ENCODE measurements at regions not wholly inside any gene's neighbourhood (a gene's known extent, or its start where the extent isn't known, plus 50 kb on each side); places are given as distances from the start of the nearest gene placed in this dataset.

DNA sequence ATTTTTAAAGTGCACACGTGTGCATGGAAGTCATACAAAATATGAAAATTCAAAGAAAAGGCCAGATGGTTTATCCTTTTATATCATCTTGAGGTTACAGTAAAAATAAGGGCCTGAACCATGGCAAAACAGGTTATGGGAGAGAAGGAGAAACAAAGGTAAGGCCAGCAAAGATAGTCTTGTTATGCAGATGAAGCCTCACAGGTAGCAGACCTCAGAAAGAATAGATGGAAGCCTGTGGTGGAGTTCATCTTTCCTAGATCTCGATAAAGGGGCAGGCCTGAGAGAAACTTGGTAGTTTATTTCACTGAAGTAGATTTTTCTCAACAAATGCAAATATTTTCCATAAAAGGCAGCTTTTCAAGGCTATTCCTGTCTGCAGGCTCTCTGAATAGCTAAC is 693.8 kb downstream of the KHDRBS2 start:
- CTCF ChIA-PET: no interaction called here
- Mint-ChIP-seq H3K27me3 (ENCODE audit: insufficient read depth, unreplicated experiment) (no peaks in the 10 kb centered on the region), H3K4me3 (ENCODE audit: unreplicated experiment) (no peak overlapping the region), H3K4me1 (ENCODE audit: insufficient read depth, unreplicated experiment) (no peaks in the 10 kb centered on the region), H3K36me3 (ENCODE audit: insufficient read depth, unreplicated experiment) (no peaks in the 10 kb centered on the region), H3K9me3 (ENCODE audit: unreplicated experiment) (no peaks in the 10 kb centered on the region), H3K27ac (ENCODE audit: low read depth, unreplicated experiment) (no peak overlapping the region)
- TF ChIP-seq, protein P1, sequence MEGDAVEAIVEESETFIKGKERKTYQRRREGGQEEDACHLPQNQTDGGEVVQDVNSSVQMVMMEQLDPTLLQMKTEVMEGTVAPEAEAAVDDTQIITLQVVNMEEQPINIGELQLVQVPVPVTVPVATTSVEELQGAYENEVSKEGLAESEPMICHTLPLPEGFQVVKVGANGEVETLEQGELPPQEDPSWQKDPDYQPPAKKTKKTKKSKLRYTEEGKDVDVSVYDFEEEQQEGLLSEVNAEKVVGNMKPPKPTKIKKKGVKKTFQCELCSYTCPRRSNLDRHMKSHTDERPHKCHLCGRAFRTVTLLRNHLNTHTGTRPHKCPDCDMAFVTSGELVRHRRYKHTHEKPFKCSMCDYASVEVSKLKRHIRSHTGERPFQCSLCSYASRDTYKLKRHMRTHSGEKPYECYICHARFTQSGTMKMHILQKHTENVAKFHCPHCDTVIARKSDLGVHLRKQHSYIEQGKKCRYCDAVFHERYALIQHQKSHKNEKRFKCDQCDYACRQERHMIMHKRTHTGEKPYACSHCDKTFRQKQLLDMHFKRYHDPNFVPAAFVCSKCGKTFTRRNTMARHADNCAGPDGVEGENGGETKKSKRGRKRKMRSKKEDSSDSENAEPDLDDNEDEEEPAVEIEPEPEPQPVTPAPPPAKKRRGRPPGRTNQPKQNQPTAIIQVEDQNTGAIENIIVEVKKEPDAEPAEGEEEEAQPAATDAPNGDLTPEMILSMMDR (IDR thresholded peaks at IDR 0.05; ENCODE audit: unreplicated experiment): no peak
- POLR2A ChIA-PET: no interaction called here
- intact Hi-C loops (cut with micrococcal nuclease): no loop called here
- BruUV-seq (replicated peaks): no TSS peak
- DNase-seq (ENCODE audit: unreplicated experiment): no peak

- BruUV-seq (replicated peaks): no TSS peak
- no peaks in the 10 kb centered on the region for H3K9me3 Mint-ChIP-seq (ENCODE audit: unreplicated experiment)
- H3K27ac Mint-ChIP-seq (ENCODE audit: low read depth, unreplicated experiment): no peak overlapping the region
- intact Hi-C loops (cut with micrococcal nuclease): no loop called here
- no peaks in the 10 kb centered on the region for H3K27me3 Mint-ChIP-seq (ENCODE audit: insufficient read depth, unreplicated experiment)
- TF ChIP-seq, protein P1 (IDR thresholded peaks at IDR 0.05; ENCODE audit: unreplicated experiment): no peak
- no peak for DNase-seq (ENCODE audit: unreplicated experiment)
- H3K36me3 Mint-ChIP-seq (ENCODE audit: insufficient read depth, unreplicated experiment): no peaks in the 10 kb centered on the region
- H3K4me1 Mint-ChIP-seq (ENCODE audit: insufficient read depth, unreplicated experiment): no peaks in the 10 kb centered on the region
- POLR2A ChIA-PET: no interaction called here
- CTCF ChIA-PET: no interaction called here
- no peak overlapping the region for H3K4me3 Mint-ChIP-seq (ENCODE audit: unreplicated experiment)
Observed at GRCh38 chr6:61586934-61587537, 699.0 kb downstream of the KHDRBS2 start.

DNA sequence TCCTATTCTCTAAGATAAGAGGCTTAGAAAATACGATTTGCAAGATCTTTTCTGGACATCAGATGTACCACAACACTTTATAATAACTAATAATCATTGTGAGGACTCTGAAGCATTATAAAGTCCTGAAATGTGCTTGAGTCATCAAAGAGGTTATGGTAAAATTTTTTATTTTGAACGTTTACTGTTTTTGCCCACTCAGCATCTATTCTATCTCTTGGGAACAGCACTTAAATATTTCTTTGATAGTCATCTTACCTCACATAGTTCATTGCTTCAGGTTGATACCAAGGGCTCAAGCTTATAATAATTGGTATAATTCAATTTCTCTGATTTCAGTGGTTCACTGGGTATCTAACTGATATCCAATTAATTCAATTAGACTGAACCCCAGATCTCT is 700.5 kb downstream of the KHDRBS2 start:
- no peaks in the 10 kb centered on the region for H3K36me3 Mint-ChIP-seq (ENCODE audit: insufficient read depth, unreplicated experiment)
- no peak overlapping the region for H3K4me3 Mint-ChIP-seq (ENCODE audit: unreplicated experiment)
- no peaks in the 10 kb centered on the region for H3K27me3 Mint-ChIP-seq (ENCODE audit: insufficient read depth, unreplicated experiment)
- POLR2A ChIA-PET: interaction anchor here (1.1 kb wide), 1 partner anchor 11 kb away, joined by 3 read pairs; no protein-coding TSS in a partner anchor
- no peaks in the 10 kb centered on the region for H3K4me1 Mint-ChIP-seq (ENCODE audit: insufficient read depth, unreplicated experiment)
- no peak for DNase-seq (ENCODE audit: unreplicated experiment)
- intact Hi-C loops (cut with micrococcal nuclease): no loop called here
- TF ChIP-seq, protein P1 (IDR thresholded peaks at IDR 0.05; ENCODE audit: unreplicated experiment): no peak
- no peak overlapping the region for H3K27ac Mint-ChIP-seq (ENCODE audit: low read depth, unreplicated experiment)
- H3K9me3 Mint-ChIP-seq (ENCODE audit: unreplicated experiment): no peaks in the 10 kb centered on the region
- BruUV-seq (replicated peaks): no TSS peak
- CTCF ChIA-PET: no interaction called here

DNA sequence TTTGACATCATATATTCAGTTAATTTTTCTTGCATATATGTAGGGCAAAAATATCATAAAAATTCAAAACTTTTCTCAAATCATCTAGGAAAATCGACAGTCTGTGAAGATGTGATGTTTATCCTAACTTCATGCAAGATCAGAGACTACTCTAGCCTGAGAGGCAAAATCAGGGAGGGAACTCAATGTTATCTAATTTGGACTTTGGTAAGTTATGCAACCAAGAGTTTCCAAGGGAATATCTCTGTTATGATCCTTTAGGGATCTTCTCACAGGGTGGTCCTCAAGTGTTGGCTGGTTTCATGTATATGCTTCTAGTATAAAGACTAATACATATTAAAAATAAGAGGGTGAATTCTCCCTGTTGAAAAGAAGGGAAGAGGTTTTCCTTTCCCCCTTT is 723.9 kb downstream of the KHDRBS2 start:
- TF ChIP-seq, protein P1 (IDR thresholded peaks at IDR 0.05; ENCODE audit: unreplicated experiment): no peak
- Mint-ChIP-seq H3K4me3 (ENCODE audit: unreplicated experiment) (no peak overlapping the region), H3K4me1 (ENCODE audit: insufficient read depth, unreplicated experiment) (no peaks in the 10 kb centered on the region), H3K27me3 (ENCODE audit: insufficient read depth, unreplicated experiment) (no peaks in the 10 kb centered on the region), H3K27ac (ENCODE audit: low read depth, unreplicated experiment) (no peak overlapping the region), H3K9me3 (ENCODE audit: unreplicated experiment) (peaks cover 8% of the 10 kb centered on the region), H3K36me3 (ENCODE audit: insufficient read depth, unreplicated experiment) (no peaks in the 10 kb centered on the region)
- ChIA-PET CTCF (no interaction called here), POLR2A (no interaction called here)
- intact Hi-C loops (cut with micrococcal nuclease): no loop called here
- DNase-seq (ENCODE audit: unreplicated experiment): no peak
- no TSS peak for BruUV-seq (replicated peaks)
